Pancreas (tissue), 10 donors: ENCODE measurements at regions not wholly inside any gene's neighbourhood (a gene's known extent, or its start where the extent isn't known, plus 50 kb on each side); places are given as distances from the start of the nearest gene placed in this dataset.

ENCODE experiments used
- ATAC-seq, 4 donors: fragments of 200-7000 bp; cut with Tn5 transposase; one replicate each; pipeline versions ENCODE4 v1.8.0 to v1.9.1; 2020; ENCODE audit warnings: mild to moderate bottlenecking in 4 of 4, moderate library complexity in 4 of 4
- DNase-seq, 6 donors: peaks; one replicate each; pipeline ENCODE4 v3.0.0-alpha.2; 2020
- FAIRE-seq: peaks from 2 replicates; lab custom pipeline; 2012; peaks lifted over from hg19 to GRCh38; lab: Jason Lieb, UNC
- H3K27ac ChIP-seq, 4 donors: fragments of 200-600 bp; sonication (generic); 1 replicate in 3 of 4; 2 replicates in 1 of 4; pipeline versions ENCODE4 v1.5.0 to v1.8.0; 2020
- H3K27me3 ChIP-seq, 4 donors: fragments of 200-600 bp; one replicate each; pipeline ENCODE4 v1.8.0; 2021
- H3K36me3 ChIP-seq, 3 donors: fragments of 200-600 bp; sonication (generic) in 1 of 3; one replicate each; pipeline versions ENCODE4 v1.5.0 to v1.8.0; 2020 to 2021
- H3K4me1 ChIP-seq, 3 donors: fragments of 200-600 bp; one replicate each; pipeline ENCODE4 v1.8.0; 2021
- H3K4me3 ChIP-seq, 4 donors: fragments of 200-600 bp; sonication (generic) in 2 of 4; one replicate each; pipeline versions ENCODE4 v1.5.0 to v1.8.0; 2020 to 2021
- H3K9me3 ChIP-seq, 4 donors: fragments of 200-600 bp; one replicate each; pipeline ENCODE4 v1.8.0; 2021
- CTCF ChIP-seq, 4 donors: fragments of 200-600 bp; sonication (generic) in 3 of 4; IDR thresholded peaks; one replicate each; pipeline versions ENCODE4 v1.5.0 to v1.8.0; 2021; ENCODE audit warnings: antibody characterized with exemption in 4 of 4
- WGBS, 2 donors: extraction: QIAGEN DNeasy Blood & Tissue Kit; methylation state at CpG; one replicate each; pipeline ENCODE4 v1.1.7; 2013; 5-methylcytosine and 5-hydroxymethylcytosine counted together
- intact Hi-C, 3 donors: fragments of 100-400 bp; cut with DNase I; formaldehyde crosslinking; loops; one replicate each; pipeline versions ENCODE4 v1.11.1 to v1.14.2; 2022
- donor health status: healthy with polysubstance abuse.
- donor health status: DM: no; HTN: no; CAD: no; lungs with moderate emphysema.
- donor health status: DM: no; HTN: no; CAD: no.
- donor health status: control.
- donor health status: control.
- donor health status: Bipolar disorder and iron deficiency.
- donor health status: DM: yes; HTN: yes; CAD: no.
- donor health status: DM: no; HTN: no; CAD: no.
- donor health status: DM: no; HTN: no; CAD: no.
- donor health status: DM: yes; HTN: yes; CAD: no.

DNA sequence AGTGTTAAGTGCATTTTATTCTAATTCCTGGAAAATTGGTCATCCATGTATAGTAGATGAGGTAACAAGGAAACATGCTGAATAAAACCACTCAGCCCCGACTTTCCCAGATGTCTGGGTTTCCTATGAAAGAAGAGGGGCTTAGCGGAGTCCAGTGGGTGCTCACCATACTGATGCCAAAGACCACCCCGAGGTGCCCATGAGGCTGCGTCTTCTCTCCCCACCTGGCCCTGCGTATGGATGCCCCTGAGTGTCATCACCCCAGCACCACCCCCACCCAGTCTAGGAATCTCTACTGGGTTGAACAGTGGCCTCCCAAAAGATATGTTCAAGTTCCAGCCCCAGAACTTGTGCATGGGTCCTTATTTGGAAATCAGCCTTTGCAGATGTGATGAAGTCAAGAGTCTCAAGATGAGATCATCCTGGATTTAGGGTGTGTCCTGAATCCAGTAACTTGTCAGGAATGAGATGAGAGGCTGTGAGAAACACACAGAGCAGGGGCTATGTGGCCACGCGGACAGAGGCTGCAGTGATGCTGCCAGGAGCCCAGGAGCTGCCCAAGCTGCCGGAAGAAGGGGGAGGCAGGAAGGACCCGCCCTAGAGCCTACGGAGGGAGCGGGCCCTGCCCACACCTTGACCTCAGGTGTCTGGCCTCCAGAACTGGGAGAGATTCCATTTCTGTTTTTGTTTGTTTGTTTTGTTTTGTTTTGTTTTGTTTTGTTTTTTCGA, 124.6 kb upstream of the CDH4 start:
- Histone ChIP-seq H3K9me3 (no peaks in the 10 kb centered on the region), H3K4me1 (no peaks in the 10 kb centered on the region), H3K4me3 (no peak overlapping the region), H3K27me3 (no peaks in the 10 kb centered on the region), H3K36me3 (no peaks in the 10 kb centered on the region), H3K27ac (no peak overlapping the region)
- WGBS, 2 donors = 64 to 82% methylated on average over 12 of the region's 12 CpGs
- ATAC-seq (no peak), FAIRE-seq (no peak), DNase-seq (no peak)
- TF ChIP-seq CTCF (IDR thresholded peaks at IDR 0.05) = no peak
- intact Hi-C loops = loop anchor here in 1 of 3 donors (10.0 kb wide), 1 partner anchor 273 kb away; no protein-coding TSS in a partner anchor

DNA sequence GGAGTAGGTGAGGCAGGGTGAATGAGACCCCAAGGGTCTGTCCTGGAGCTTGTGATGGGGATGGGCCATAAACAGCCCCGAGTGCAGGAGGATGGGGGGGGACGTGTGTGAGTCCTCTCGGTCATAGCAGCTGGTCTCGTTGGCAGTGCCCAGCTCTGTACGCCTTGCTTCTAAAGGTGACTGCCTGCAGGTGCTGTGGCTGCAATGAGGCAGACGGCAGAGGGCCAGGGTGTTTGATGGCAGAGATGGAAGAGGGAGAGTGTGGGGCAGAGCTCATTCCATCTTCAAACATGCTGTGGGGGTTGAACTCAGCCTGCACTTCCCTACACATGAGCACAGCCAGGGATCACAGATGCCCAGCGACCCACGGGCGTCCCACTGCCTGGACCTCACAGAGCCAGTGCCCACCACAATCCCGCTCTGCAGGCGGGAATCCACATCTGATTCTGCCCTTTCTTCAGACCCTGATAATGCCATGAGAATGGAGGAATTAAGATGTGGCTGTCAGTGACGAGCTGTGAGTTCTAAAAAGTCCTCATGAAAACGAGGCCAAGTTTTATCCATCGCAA, 123.3 kb upstream of the CDH4 start:
- no peak overlapping the region for H3K27ac ChIP-seq
- TF ChIP-seq CTCF (IDR thresholded peaks at IDR 0.05) = no peak
- no peaks in the 10 kb centered on the region for H3K36me3 ChIP-seq
- DNase-seq (no peak), ATAC-seq (no peak), FAIRE-seq (no peak)
- 45 to 61% methylated on average over 14 of the region's 14 CpGs for WGBS, 2 donors
- H3K4me3 ChIP-seq = no peak overlapping the region
- no peaks in the 10 kb centered on the region for H3K27me3 ChIP-seq
- no peaks in the 10 kb centered on the region for H3K4me1 ChIP-seq
- intact Hi-C loops = loop anchor here in 1 of 3 donors (10.0 kb wide), 1 partner anchor 274 kb away; no protein-coding TSS in a partner anchor
- H3K9me3 ChIP-seq = no peaks in the 10 kb centered on the region

DNA sequence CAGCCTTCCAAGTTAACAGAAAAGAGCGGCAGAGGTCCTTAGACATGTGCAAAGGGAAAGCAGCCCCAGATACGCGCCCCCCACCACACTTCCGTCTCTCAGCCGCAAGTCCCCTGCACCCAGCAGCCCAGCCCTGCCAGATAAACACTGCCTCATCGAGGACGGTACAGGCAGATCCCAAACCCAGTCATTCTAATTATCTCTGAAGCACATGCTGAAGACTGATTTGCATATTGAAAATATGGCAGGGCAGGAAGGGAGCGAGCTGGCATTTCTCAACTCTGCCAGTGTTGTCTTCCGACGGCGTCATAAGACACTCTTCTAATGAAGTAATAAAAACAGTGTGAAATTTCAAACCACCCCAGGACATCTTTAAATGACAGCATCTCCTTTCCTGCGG, 122.8 kb upstream of the CDH4 start:
- FAIRE-seq = no peak
- H3K9me3 ChIP-seq = no peaks in the 10 kb centered on the region
- H3K4me3 ChIP-seq = no peak overlapping the region
- H3K27ac ChIP-seq = no peak overlapping the region
- H3K36me3 ChIP-seq = no peaks in the 10 kb centered on the region
- intact Hi-C loops = loop anchor here in 1 of 3 donors (10.0 kb wide), 1 partner anchor 275 kb away; no protein-coding TSS in a partner anchor
- 19 to 34% methylated on average over 12 of the region's 12 CpGs for WGBS, 2 donors
- no peak for TF ChIP-seq CTCF (IDR thresholded peaks at IDR 0.05)
- no peak for DNase-seq
- no peak for ATAC-seq
- no peaks in the 10 kb centered on the region for H3K4me1 ChIP-seq
- H3K27me3 ChIP-seq = no peaks in the 10 kb centered on the region

GRCh38 chr20:61130156-61130555, 121.9 kb upstream of the CDH4 start:
- no peak for TF ChIP-seq CTCF (IDR thresholded peaks at IDR 0.05)
- no peak overlapping the region for H3K4me3 ChIP-seq
- no peaks in the 10 kb centered on the region for H3K9me3 ChIP-seq
- no peaks in the 10 kb centered on the region for H3K27me3 ChIP-seq
- H3K4me1 ChIP-seq = no peaks in the 10 kb centered on the region
- no peak overlapping the region for H3K27ac ChIP-seq
- no peaks in the 10 kb centered on the region for H3K36me3 ChIP-seq
- WGBS, 2 donors = 58 to 68% methylated on average over 7 of the region's 7 CpGs
- ATAC-seq = no peak
- FAIRE-seq = no peak
- intact Hi-C loops = no loop called here
- DNase-seq = no peak

- TF ChIP-seq CTCF (IDR thresholded peaks at IDR 0.05) = no peak
- ATAC-seq = no peak
- Histone ChIP-seq H3K9me3 (no peaks in the 10 kb centered on the region), H3K36me3 (no peaks in the 10 kb centered on the region), H3K27ac (no peak overlapping the region), H3K4me3 (no peak overlapping the region), H3K4me1 (no peaks in the 10 kb centered on the region), H3K27me3 (no peaks in the 10 kb centered on the region)
- intact Hi-C loops = no loop called here
- WGBS, 2 donors = 56 to 76% methylated on average over 9 of the region's 9 CpGs
- no peak for FAIRE-seq
- DNase-seq = no peak
Observed at GRCh38 chr20:61131944-61132343, 120.1 kb upstream of the CDH4 start.
